ENCODE measurements at regions not wholly inside any gene's neighbourhood (a gene's known extent, or its start where the extent isn't known, plus 50 kb on each side); places are given as distances from the start of the nearest gene placed in this dataset.

DNA sequence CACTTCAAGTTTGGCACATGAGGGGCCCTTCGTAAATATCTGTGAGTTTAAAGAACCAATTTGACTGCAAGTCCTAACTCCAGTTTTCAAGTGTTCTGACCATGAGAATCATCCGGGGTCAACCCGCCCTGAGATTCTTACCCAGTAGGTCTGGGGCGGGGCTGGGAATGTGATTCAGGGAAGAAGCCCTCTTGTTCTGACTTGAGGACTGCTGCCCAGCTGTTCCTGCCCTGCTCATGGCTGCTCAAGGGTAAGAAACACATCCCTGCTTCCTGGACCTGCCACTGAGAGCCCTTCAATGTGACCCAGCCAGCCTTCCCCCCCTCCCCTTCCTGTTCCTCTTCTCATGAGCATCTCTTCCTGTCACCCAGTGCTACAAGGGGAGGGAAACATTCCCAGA lies 92.7 kb upstream of the PGRMC2 start:
- no peak for DNase-seq

DNA sequence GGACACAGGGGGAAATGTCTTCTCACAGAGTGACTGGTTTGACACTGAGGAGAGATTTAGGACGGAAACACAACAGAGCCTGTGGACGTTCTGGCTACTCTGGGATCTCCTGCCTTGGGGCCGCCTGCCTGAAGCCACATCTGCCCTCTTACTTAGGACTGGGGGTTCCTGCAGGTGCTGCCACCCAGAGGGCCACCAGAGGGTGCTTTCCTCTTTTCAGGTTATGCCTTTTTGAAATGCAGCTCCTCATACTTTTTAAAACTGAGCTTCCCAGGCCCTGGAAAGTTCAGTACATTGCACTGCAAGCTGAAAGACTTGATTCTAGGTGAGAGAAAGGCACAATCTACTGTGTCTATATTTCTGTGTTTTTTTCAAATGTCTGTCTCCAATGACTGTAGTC lies 92.2 kb upstream of the PGRMC2 start:
- DNase-seq = peak; percentile 4

- no peak for DNase-seq
These were observed 91.1 kb upstream of the PGRMC2 start for GRCh38 chr4:128378668-128379067.

DNA sequence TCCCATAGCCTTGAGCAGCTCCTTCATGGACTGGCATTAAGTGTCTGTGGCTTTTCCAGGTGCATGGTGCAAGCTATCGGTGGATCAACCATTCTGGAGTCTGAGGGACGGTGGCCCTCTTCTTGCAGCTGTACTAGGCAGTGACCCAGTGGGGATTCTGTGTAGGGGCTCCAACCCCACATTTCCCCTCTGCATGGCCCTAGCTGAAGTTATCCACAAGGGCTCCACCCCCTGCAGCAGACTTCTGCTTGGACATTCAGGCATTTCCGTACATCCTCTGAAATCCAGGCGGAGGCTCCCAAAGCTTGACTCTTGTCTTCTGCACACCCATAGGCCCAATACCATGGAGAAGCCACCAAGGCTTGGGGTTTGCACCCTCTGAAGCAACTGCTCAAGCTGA lies 89.3 kb upstream of the PGRMC2 start:
- DNase-seq = no peak

GRCh38 chr4:128376303-128376702 lies 88.7 kb upstream of the PGRMC2 start:
- DNase-seq = no peak

GRCh38 chr4:128373628-128374027 lies 86.0 kb upstream of the PGRMC2 start:
- DNase-seq = no peak

GRCh38 chr4:128371876-128372275 lies 84.3 kb upstream of the PGRMC2 start:
- no peak for DNase-seq

DNA sequence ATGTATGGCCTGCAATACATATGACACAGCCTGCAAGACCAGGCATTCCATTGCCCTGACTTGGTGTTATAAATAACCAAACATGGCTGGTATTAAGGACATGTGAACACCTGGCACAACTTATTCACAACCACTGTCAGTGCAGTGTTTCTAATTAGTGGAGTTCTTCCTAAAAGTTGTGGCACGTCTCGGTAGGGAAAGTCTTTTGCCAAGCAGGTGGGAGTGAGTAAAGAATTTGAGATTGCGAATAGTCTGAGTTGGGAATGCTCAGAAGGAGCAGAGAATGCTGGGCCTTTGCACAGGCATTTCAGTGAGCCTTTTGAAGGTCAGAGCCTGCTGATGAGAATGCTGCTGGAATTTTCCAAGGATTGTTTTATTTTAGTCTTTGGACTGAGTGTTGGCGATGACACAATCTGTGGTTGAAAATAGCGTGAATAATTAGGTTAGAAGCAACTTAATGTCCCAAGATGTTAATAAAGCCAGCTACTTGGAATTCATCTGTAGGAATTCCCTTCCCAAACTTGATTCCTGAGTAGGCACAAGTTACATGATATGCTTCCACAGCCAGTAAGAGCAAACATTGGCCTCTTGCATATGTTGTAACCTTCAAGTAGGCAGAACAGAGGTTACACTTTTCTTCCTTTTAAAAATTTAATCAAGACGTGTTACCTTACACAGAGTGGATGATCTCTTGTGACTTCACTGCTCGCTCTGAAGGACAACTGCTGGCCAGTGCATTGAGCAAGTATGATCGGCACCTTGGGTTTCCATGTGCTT lies 83.6 kb upstream of the PGRMC2 start:
- no peak for DNase-seq

DNA sequence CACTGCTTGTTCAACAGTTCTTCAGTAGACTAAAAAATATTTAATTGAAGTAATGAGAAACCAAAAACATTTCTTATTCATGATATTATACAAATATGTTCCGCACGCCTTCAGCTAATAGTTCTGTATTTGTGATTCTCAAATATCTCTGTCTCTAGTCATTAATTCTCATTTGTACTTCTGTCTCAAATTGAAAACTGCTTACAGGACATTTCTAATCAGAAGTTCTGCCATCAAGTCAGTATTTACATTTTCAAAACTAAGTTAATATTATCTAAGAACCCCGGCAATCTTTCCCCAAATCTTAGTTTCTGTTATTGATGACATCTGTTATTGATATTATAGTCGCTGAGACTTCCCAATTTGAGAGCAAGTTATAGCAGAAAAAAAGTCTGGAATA lies 78.6 kb upstream of the PGRMC2 start:
- no peak for DNase-seq

GRCh38 chr4:128364565-128364964 lies 77.0 kb upstream of the PGRMC2 start:
- no peak for DNase-seq

- no peak for DNase-seq
These were observed 76.4 kb upstream of the PGRMC2 start for GRCh38 chr4:128363966-128364365.

GRCh38 chr4:128362760-128363159 lies 75.1 kb upstream of the PGRMC2 start:
- DNase-seq = no peak

DNA sequence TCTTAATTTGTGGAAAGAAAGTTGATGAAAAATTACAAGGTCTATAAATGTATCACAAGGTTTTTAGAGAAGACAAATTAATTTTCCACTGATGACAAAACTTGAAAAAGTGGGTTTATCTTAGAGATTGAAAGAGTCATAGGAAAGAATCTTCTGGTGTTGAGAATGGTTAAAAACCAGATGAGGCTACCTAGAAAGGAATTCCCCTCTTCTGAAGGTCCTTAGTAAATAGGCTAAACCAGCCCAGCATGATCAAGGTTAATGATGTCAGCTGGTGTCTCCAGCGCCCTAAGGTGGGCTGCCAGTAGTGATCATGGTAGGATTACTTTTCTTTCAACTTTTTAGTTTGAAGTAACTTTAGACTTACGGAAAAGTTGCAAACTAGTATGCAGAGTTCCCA lies 71.8 kb upstream of the PGRMC2 start:
- peak; percentile 3 for DNase-seq

DNA sequence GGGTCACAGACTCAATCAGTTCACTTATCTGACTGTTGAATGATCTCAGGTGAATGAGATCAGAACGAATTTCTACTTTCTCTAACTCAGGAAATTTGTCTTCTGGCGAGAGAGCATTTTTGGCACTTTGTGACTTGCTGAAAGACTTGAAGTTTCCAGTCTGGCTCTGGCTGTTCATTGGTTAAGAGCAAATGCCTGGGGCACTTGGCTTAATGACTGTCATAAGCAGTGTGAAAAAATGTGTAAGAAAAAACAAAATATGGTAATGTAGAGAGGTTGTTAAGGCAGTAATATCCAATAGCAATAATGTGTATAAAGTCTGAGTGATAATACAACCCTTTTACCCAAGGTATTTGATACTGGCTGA lies 71.3 kb upstream of the PGRMC2 start:
- DNase-seq = no peak

- DNase-seq = no peak
These were observed 70.8 kb upstream of the PGRMC2 start for GRCh38 chr4:128358231-128358912.

GRCh38 chr4:128357286-128357685 lies 69.7 kb upstream of the PGRMC2 start:
- no peak for DNase-seq

DNA sequence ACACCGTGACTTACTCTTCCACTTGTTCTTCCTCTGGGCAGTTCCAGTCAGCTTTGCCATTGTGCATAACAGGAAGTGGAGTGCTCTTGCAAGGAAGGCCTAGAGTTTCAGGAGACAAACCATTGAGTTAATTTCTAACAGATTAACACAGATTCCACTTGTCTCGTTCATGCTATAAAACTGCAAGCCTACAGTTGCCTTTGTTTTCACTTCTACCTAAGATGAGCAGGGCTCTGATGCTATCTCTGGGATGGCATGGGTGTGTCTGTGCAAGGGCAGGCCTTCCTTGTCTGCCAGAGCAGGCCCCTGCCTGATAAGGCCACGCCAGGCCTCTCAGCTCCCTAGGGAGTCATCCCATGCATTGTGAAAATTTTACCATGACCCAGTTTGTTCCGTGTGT lies 67.7 kb upstream of the PGRMC2 start:
- DNase-seq = no peak

DNA sequence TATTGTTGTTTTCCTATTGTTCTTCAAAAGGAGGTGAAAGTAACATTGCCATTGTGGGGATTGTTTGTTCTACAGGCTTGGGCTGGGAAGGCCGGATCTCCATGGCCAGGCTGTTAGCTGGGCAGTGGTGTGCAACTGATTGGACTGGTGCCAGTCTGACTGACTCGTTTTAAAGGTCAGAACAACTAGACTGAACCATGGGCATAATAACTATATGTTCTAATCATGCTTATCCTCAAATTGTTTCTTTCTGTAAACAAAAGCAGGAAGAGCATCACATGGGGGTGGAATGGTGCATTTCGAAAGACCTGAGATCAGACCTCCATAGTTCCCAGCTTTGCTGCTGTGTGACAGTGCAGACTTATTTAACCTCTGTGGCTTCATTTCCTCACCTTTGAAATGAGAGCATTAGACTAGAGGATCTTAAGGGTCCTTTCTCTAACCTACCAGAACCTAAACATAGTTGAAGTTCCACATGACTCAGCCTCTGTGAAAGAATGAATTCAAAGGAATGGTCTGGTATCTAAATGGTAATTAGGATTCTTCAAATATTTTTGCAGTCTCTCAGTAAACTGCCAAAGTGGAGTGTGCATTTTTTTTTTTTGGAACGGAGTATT lies 66.7 kb upstream of the PGRMC2 start:
- DNase-seq = no peak

DNA sequence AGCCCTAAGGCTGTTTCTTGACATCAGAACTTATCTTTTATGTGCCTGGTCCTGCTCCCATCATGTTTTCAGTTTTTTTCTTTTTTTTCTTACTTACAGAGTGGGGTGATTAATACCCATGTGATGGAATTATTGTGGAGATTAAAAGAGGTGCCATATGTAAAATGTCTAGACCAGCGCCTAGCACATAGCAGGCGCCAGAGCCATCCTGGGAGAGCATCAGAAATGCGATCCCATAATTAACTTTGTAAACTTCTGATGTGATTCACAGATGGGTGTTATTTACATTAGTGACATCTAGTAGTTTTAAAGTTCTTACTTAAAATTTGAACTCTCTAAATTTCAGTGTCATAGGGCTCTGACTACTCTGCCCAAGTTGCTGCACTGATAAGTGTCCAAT lies 66.2 kb upstream of the PGRMC2 start:
- DNase-seq = no peak

DNA sequence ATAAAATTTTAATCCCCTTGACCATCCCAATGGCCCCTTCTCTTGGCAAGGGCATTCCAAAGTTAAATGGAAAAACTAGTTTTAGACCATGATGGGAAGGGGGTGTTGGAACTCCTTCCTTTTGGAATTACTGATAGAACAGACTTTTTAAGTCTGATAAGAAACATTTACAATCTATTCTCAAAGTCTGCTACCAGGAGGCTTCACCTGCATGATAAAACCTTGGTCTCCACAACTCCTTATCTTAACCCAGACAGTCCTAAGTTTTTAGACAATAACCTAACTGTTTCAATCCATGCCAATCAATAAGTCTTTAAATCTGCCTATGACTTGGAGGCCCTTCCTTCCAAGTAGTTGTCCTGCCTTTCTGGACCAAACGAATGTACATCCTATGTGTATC lies 63.9 kb upstream of the PGRMC2 start:
- no peak for DNase-seq

DNA sequence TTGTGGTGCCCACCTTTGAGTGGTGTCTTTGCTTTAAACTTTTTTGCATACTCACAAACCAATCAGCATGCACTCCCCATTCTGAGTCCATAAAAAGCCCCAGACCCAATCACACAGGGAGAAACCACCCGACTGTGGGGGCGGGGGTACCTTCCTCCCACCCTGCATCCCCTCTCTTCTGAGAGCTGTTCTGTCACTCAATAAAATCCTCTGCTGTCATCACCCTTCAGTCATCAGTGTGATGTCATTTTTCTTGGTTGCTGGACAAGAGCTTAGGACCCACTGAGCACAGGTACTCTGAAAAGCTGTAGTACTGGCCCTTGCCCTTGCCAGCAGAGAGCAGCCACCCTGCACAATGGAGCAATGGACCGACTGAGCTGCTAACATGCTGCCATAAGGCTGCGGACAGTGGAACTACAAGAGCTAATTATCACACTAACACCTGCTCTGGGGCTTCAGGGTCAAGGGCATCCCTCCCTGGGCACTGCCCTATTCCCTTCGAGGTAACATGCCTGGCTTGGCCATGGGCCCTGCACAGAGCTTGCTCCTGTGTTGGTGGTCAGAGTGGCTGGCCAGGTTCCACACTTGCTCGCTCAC lies 62.9 kb upstream of the PGRMC2 start:
- no peak for DNase-seq

GRCh38 chr4:128349921-128350320 lies 62.3 kb upstream of the PGRMC2 start:
- DNase-seq = no peak

DNA sequence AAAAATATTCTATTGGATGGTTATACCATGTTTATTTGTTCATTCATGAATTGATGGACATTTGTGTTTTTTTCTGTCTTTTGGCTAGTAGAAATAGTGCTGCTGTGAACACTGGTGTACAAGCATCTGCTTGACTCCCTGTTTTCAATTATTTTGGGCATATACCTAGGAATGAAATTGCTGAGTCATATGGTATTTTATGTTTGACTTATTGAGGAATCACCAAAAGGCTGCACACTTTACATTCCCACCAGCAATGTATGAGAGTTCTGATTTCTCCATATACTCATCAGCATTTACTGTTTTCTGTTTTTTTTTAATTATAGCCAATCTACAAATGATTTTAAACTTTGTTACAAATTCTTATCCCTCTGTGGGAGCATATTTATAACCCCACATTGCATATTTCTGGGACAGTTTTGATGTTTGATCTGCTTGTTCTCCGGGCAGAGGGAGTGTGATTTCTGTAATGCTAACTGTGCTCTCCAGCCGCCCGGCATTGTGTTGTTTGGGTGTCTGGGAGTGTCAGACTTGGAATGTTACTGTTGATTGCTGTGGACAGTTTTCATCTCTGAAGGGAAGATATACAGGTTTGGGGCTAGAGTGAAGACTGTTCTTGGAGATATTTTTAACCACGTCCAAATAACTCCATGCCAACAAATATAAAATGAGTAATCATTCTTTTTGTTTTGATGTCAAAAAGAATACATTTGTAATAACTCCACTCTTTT lies 60.5 kb upstream of the PGRMC2 start:
- no peak for DNase-seq

All from activated CD4-positive, alpha-beta T cell treated with anti-CD3 and anti-CD28 coated beads, Interleukin-10, Interleukin-2, amounts not matched to agents 100 ng/mL and 50 ng/mL, durations not matched to agents 16 hours and 8 hours (primary cell).